Heart right ventricle (tissue), 16 donors: ENCODE measurements at regions not wholly inside any gene's neighbourhood (a gene's known extent, or its start where the extent isn't known, plus 50 kb on each side); places are given as distances from the start of the nearest gene placed in this dataset.

Experiments
- ATAC-seq, 8 donors: fragments of 200-7000 bp; cut with Tn5 transposase; one replicate each; pipeline ENCODE4 v1.9.1; 2020; ENCODE audit warnings: mild to moderate bottlenecking in 8 of 8, moderate library complexity in 8 of 8, moderate number of reproducible peaks in 1 of 8
- DNase-seq, 2 donors: peaks; one replicate each; pipeline ENCODE4 v3.0.0-alpha.2; 2020
- H3K27ac ChIP-seq, 10 donors: fragments of 200-600 bp; sonication (generic) in 2 of 10; one replicate each; pipeline versions ENCODE4 v1.5.0 to v1.8.0; 2020 to 2022; ENCODE audit warnings: mild to moderate bottlenecking in 3 of 10
- H3K27me3 ChIP-seq, 7 donors: fragments of 200-600 bp; one replicate each; pipeline ENCODE4 v1.8.0; 2021 to 2022; ENCODE audit warnings: mild to moderate bottlenecking in 2 of 7
- H3K36me3 ChIP-seq, 9 donors: fragments of 200-600 bp; sonication (generic) in 1 of 9; one replicate each; pipeline versions ENCODE4 v1.5.0 to v1.8.0; 2020 to 2022; ENCODE audit warnings: mild to moderate bottlenecking in 2 of 9
- H3K4me1 ChIP-seq, 9 donors: fragments of 200-600 bp; sonication (generic) in 1 of 9; one replicate each; pipeline versions ENCODE4 v1.5.0 to v1.8.0; 2020 to 2022; ENCODE audit warnings: mild to moderate bottlenecking in 4 of 9
- H3K4me3 ChIP-seq, 10 donors: fragments of 200-600 bp; sonication (generic) in 2 of 10; one replicate each; pipeline versions ENCODE4 v1.5.0 to v1.8.0; 2020 to 2022; ENCODE audit warnings: mild to moderate bottlenecking in 7 of 10, moderate library complexity in 2 of 10
- H3K9me3 ChIP-seq, 11 donors: fragments of 200-600 bp in 10 of 11; sonication (generic) in 2 of 11; one replicate each; pipeline versions ENCODE4 v1.5.0 to v1.8.0; 2013 to 2022; ENCODE audit warnings: mild to moderate bottlenecking in 2 of 11, control low read depth in 1 of 11, moderate library complexity in 1 of 11
- CTCF ChIP-seq, 9 donors: fragments of 200-600 bp; sonication (generic) in 2 of 9; IDR thresholded peaks; one replicate each; pipeline versions ENCODE4 v1.5.0 to v1.8.0; 2021 to 2022; ENCODE audit warnings: antibody characterized with exemption in 9 of 9, mild to moderate bottlenecking in 5 of 9, moderate library complexity in 1 of 9
- WGBS, 2 donors: extraction: QIAGEN DNeasy Blood & Tissue Kit; methylation state at CpG; one replicate each; pipeline ENCODE4 v1.1.7; 2013; ENCODE audit warnings: inconsistent platforms in 1 of 2; 5-methylcytosine and 5-hydroxymethylcytosine counted together
- intact Hi-C, 10 donors: fragments of 100-400 bp; cut with DNase I; formaldehyde crosslinking; loops; one replicate each; pipeline versions ENCODE4 v1.11.1 to v1.14.2; 2022
- donor health status: Arrhythmogenic right ventricular cardiomyopathy.
- donor health status: ischemic (EF 13 %, LVEDD 7.1; RV severe dilation, severe dysfunction).
- donor health status: healthy with polysubstance abuse.
- donor health status: DM: no; HTN: yes; CAD: no.
- donor health status: DM: no; HTN: no; CAD: no.
- donor health status: ischemic (EF 25% LVEDD 6.9; RV normal size, moderate dysfunction).
- donor health status: ischemic (EF 25% LVEDD 5.7; RV mildly dilated, moderate dysfunction).
- donor health status: healthy.
- donor health status: DM: yes; HTN: yes; CAD: no.
- donor health status: Ischemic cardiomyopathy.
- donor health status: ischemic (EF 35%, LVEDD 5.7; RV mildly dilated, moderate dysfunction).
- donor health status: nonischemic (EF 11% LVEDD 7.7; RV severe dilation, severe dysfunction).
- donor health status: DM: yes; HTN: yes; CAD: no.
- donor health status: PGD.
- donor health status: ischemic (EF 29% LVEDD 5.4; RV normal size, mild dysfunction).
- donor health status: nonischemic (EF 23%, LVEDD 6.1; RV moderate dilation, normal function).

- H3K9me3 ChIP-seq, result no peaks in the 10 kb centered on the region
- no peaks in the 10 kb centered on the region for H3K27me3 ChIP-seq
- peaks cover 0 to 38% (median 18%) of the 10 kb centered on the region in 9 donors for H3K4me1 ChIP-seq
- H3K36me3 ChIP-seq, result no peaks in the 10 kb centered on the region
- intact Hi-C loops, result no loop called here
- no peak overlapping the region for H3K4me3 ChIP-seq
- 73 to 89% methylated on average over 3 of the region's 3 CpGs for WGBS, 2 donors
- no peak for TF ChIP-seq CTCF (IDR thresholded peaks at IDR 0.05)
- no peak for DNase-seq
- no peak overlapping the region for H3K27ac ChIP-seq
- ATAC-seq, result no peak
Measured at GRCh38 chr12:94707036-94707435, 56.7 kb upstream of the TMCC3 start.

DNA sequence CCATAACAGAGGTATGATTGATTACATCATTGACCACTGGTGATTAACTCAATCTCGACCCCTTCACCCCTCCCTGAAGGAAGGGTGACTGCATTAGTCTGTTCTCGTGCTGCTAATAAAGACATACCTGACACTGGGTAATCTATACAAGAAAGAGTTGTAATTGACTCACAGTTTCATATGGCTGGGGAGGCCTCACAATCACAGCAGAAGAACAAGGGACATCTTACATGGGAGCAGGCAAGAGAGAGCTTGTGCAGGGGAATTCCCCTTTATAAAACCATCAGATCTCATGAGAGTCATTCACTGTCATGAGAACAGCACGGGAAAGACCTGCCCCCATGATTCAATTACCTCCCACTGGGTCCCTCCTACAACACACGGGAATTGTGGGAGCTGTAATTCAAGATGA lies 55.9 kb upstream of the TMCC3 start:
- Histone ChIP-seq H3K36me3 (no peaks in the 10 kb centered on the region), H3K27ac (no peak overlapping the region), H3K4me3 (no peak overlapping the region), H3K4me1 (peaks cover 0 to 38% (median 18%) of the 10 kb centered on the region in 9 donors), H3K27me3 (no peaks in the 10 kb centered on the region), H3K9me3 (no peaks in the 10 kb centered on the region)
- intact Hi-C loops, result no loop called here
- WGBS, 2 donors, result 61 to 73% methylated on average over 4 of the region's 4 CpGs
- TF ChIP-seq CTCF (IDR thresholded peaks at IDR 0.05), result no peak
- ATAC-seq (no peak), DNase-seq (no peak)

- TF ChIP-seq CTCF (IDR thresholded peaks at IDR 0.05), result no peak
- DNase-seq, result no peak
Measured at GRCh38 chr12:94705676-94706075, 55.3 kb upstream of the TMCC3 start.

DNA sequence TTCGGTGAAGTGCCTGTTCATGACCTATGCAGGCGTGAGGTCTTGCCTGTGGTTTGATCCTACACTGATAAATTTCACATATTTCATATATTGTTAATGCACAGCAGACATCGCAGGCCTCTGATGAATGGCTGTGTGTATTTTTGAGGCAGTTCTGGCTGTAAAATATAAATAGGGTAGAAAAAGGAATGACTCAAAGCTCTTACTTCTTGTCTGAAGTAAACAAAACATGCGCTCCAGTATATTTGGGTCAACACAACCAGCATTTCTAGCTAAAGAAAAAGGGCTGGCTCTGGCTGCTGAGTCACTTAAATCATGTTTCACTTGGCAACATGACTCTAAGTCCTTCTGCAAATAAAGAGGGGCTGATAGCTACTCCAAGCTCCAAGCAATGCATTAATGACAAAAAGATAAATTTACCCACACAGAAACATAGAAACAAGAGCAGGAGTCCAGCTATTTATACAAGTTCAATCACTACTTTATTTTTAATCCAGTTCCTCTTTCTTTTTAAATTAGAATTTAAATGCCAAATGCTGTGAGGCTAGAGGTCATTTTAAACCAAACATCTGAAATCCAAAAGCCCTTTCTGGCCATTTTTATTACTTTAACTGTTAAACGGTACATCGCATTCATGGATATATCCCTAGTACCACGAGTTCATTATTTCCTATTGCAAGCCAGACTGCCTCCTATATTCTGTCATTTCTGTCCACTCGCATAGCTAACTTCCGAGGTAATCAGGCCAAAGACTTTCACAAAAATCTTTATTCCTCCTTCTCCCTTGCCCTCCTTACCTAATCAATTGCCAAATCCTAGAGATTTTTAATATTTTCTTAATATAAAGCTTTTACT lies 54.3 kb upstream of the TMCC3 start:
- no peak for TF ChIP-seq CTCF (IDR thresholded peaks at IDR 0.05)
- H3K4me1 ChIP-seq, result peaks cover 0 to 38% (median 18%) of the 10 kb centered on the region in 9 donors
- WGBS, 2 donors, result 65 to 73% methylated on average over 9 of the region's 9 CpGs
- intact Hi-C loops, result no loop called here
- no peaks in the 10 kb centered on the region for H3K36me3 ChIP-seq
- DNase-seq, result peak in 1 of 2 donors; percentile 11
- peak in 7 of 8 donors; percentile 42 to 73 (median 58) for ATAC-seq
- H3K27ac ChIP-seq, result no peak overlapping the region
- H3K9me3 ChIP-seq, result no peaks in the 10 kb centered on the region
- no peaks in the 10 kb centered on the region for H3K27me3 ChIP-seq
- H3K4me3 ChIP-seq, result no peak overlapping the region

More at GRCh38 chr12:94705676-94706075, 55.3 kb upstream of the TMCC3 start:
- Histone ChIP-seq H3K4me1 (peaks cover 0 to 38% (median 18%) of the 10 kb centered on the region in 9 donors), H3K27me3 (no peaks in the 10 kb centered on the region), H3K36me3 (no peaks in the 10 kb centered on the region), H3K27ac (no peak overlapping the region), H3K9me3 (no peaks in the 10 kb centered on the region), H3K4me3 (no peak overlapping the region)
- no peak for ATAC-seq
- intact Hi-C loops, result no loop called here
- WGBS, 2 donors, result 83 to 86% methylated on average over 4 of the region's 4 CpGs
